Coronary artery (tissue), 2 donors: ENCODE measurements at regions not wholly inside any gene's neighbourhood (a gene's known extent, or its start where the extent isn't known, plus 50 kb on each side); places are given as distances from the start of the nearest gene placed in this dataset.
"Not testable (repeated sequence)": the region's sequence is repeated elsewhere in the genome, so short reads cannot be mapped to it uniquely, and the experiment has no call there.

ENCODE experiments used
- DNase-seq: peaks from one replicate; pipeline ENCODE4 v3.0.0-alpha.2; 2017; ENCODE audit warnings: low spot score
- H3K27ac ChIP-seq, 2 donors: fragments of 200-600 bp; sonication (generic); one replicate each; pipeline ENCODE4 v1.5.1; 2016 to 2019
- H3K4me3 ChIP-seq: fragments of 200-600 bp; sonication (generic); 2 replicates; pipeline ENCODE4 v1.5.1; 2016; ENCODE audit warnings: mild to moderate bottlenecking, moderate library complexity
- CTCF ChIP-seq: fragments of 200-600 bp; sonication (generic); IDR thresholded peaks from one replicate; pipeline ENCODE4 v1.5.1; 2019; ENCODE audit warnings: antibody characterized with exemption

- Histone ChIP-seq H3K4me3 (no peak overlapping the region), H3K27ac (no peak overlapping the region)
- no peak for TF ChIP-seq CTCF
- peak; percentile 9 for DNase-seq
Observed at GRCh38 chr2:120646994-120647393, 88.7 kb upstream of the GLI2 start.

DNA sequence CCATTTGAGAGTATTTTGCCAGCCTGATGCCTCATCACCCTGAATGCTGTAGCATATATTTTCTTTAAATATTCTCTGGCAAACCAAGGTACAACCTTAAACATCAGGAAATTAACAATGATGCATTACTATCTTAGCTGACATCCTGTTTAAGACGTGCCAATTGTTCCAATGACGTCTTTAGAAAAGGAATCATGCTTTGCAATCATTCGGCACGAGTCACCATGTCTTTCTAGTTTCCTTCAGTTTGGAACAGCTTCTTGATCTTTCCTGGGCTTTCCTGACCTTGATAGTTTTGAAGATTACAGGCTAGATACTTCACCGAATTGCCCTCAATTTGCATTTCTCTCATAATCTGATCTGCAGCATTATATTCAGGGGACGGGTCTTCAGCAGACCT lies 88.2 kb upstream of the GLI2 start:
- TF ChIP-seq CTCF = no peak
- no peak overlapping the region for H3K27ac ChIP-seq
- DNase-seq = no peak
- H3K4me3 ChIP-seq = no peak overlapping the region

- not testable (repeated sequence) for H3K4me3 ChIP-seq, H3K27ac ChIP-seq
- DNase-seq = peak; percentile 7
Observed at GRCh38 chr2:120649381-120649780, 86.3 kb upstream of the GLI2 start.

GRCh38 chr2:120650022-120650644 lies 85.5 kb upstream of the GLI2 start:
- no peak for TF ChIP-seq CTCF
- Histone ChIP-seq H3K27ac (no peak overlapping the region), H3K4me3 (no peak overlapping the region)
- no peak for DNase-seq

DNA sequence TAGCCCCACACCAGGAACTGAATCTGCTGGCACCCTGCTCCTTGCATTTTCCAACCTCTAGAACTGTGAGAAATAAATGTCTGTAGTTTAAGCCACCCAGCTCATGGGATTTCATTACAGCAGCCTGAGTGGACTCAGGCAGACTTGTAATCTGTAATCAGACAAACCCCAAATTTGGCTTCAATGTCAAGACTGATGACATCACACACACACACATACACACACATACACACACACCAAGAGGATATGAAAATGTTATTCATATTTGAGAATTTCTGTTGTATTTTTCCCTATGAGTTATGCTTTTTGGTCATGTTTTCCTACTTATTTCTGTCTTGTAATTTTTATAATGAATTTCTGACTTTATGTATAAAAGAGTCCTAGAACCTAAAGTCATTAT lies 83.8 kb upstream of the GLI2 start:
- H3K4me3 ChIP-seq = no peak overlapping the region
- no peak for TF ChIP-seq CTCF
- peak; percentile 22 for DNase-seq
- no peak overlapping the region for H3K27ac ChIP-seq

DNA sequence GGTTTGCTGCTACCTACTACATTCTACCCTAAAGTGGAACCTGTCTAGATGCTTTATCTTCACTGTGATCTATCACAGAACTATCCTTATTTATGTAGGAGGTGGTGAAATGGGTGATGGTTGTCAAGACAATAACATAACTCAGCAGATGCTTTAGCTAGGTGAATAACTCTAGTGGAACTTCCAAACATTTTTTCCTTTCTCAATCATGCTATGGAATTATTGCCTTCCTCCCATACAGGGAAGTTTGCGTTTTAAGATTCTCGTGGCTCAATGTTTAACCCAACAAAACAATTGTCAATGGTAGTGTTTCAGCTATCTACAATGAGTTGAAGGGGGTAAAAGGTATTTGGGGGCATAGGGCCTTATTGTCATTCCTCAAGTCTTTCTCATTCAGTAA lies 82.6 kb upstream of the GLI2 start:
- TF ChIP-seq CTCF = no peak
- H3K27ac ChIP-seq = no peak overlapping the region
- no peak overlapping the region for H3K4me3 ChIP-seq
- DNase-seq = no peak

DNA sequence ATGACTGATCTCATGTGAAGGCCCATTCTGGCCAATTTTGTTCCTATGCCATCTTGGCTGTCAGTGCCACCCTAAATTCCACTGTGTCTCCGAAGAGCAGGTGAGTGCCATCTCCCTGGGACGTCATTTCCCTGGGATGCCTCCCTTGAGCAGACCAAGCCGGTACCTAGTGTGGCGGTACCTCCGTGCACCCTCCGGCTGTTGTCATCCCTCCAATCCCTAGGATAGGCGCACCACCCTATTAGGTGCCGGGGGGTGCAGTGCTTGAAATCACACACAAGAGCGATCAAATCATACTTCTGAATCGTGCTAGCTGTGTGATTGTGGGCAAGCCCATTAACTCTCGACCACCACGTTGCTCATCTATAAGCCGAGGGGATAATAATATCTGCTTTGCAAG lies 81.8 kb upstream of the GLI2 start:
- TF ChIP-seq CTCF = no peak
- Histone ChIP-seq H3K27ac (no peak overlapping the region), H3K4me3 (no peak overlapping the region)
- DNase-seq = no peak
